ENCODE measurements at regions not wholly inside any gene's neighbourhood (a gene's known extent, or its start where the extent isn't known, plus 50 kb on each side); places are given as distances from the start of the nearest gene placed in this dataset.

GRCh38 chr1:209038735-209039134 is 544.8 kb upstream of the CAMK1G start:
- DNase-seq (ENCODE audit: missing footprints), result no peak
- ATAC-seq, result no peak
- intact Hi-C loops (cut with DNase I), result no loop called here

- intact Hi-C loops (cut with DNase I), result no loop called here
- DNase-seq (ENCODE audit: missing footprints) (no peak), ATAC-seq (no peak)
Measured at GRCh38 chr1:209040351-209040750, 543.2 kb upstream of the CAMK1G start.

- ATAC-seq (no peak), DNase-seq (ENCODE audit: missing footprints) (no peak)
- intact Hi-C loops (cut with DNase I), result no loop called here
Measured at GRCh38 chr1:209041927-209042326, 541.6 kb upstream of the CAMK1G start.

GRCh38 chr1:209042413-209042812 is 541.1 kb upstream of the CAMK1G start:
- intact Hi-C loops (cut with DNase I), result no loop called here
- DNase-seq (ENCODE audit: missing footprints) (no peak), ATAC-seq (no peak)

GRCh38 chr1:209045331-209046057 is 538.0 kb upstream of the CAMK1G start:
- ATAC-seq, result no peak
- intact Hi-C loops (cut with DNase I), result no loop called here
- no peak for DNase-seq (ENCODE audit: missing footprints)

- ATAC-seq (no peak), DNase-seq (ENCODE audit: missing footprints) (no peak)
- intact Hi-C loops (cut with DNase I), result no loop called here
Measured at GRCh38 chr1:209046058-209046417, 537.5 kb upstream of the CAMK1G start.

GRCh38 chr1:209046935-209047334 is 536.6 kb upstream of the CAMK1G start:
- intact Hi-C loops (cut with DNase I), result no loop called here
- no peak for DNase-seq (ENCODE audit: missing footprints)
- no peak for ATAC-seq

GRCh38 chr1:209048941-209049669 is 534.4 kb upstream of the CAMK1G start:
- intact Hi-C loops (cut with DNase I), result no loop called here
- no peak for DNase-seq (ENCODE audit: missing footprints)
- no peak for ATAC-seq

GRCh38 chr1:209051570-209051969 is 531.9 kb upstream of the CAMK1G start:
- no peak for ATAC-seq
- no peak for DNase-seq (ENCODE audit: missing footprints)
- intact Hi-C loops (cut with DNase I), result no loop called here

GRCh38 chr1:209053587-209053986 is 529.9 kb upstream of the CAMK1G start:
- no peak for ATAC-seq
- DNase-seq (ENCODE audit: missing footprints), result no peak
- intact Hi-C loops (cut with DNase I), result no loop called here

GRCh38 chr1:209057083-209057482 is 526.4 kb upstream of the CAMK1G start:
- intact Hi-C loops (cut with DNase I), result no loop called here
- ATAC-seq (no peak), DNase-seq (ENCODE audit: missing footprints) (no peak)

GRCh38 chr1:209057901-209058300 is 525.6 kb upstream of the CAMK1G start:
- DNase-seq (ENCODE audit: missing footprints), result no peak
- intact Hi-C loops (cut with DNase I), result no loop called here
- ATAC-seq, result no peak

- DNase-seq (ENCODE audit: missing footprints), result no peak
- intact Hi-C loops (cut with DNase I), result no loop called here
- no peak for ATAC-seq
Measured at GRCh38 chr1:209059376-209059775, 524.1 kb upstream of the CAMK1G start.

GRCh38 chr1:209059981-209060380 is 523.5 kb upstream of the CAMK1G start:
- no peak for ATAC-seq
- intact Hi-C loops (cut with DNase I), result no loop called here

GRCh38 chr1:209062081-209062620 is 521.4 kb upstream of the CAMK1G start:
- intact Hi-C loops (cut with DNase I), result no loop called here
- ATAC-seq, result no peak
- no peak for DNase-seq (ENCODE audit: missing footprints)

More at GRCh38 chr1:209059981-209060380, 523.5 kb upstream of the CAMK1G start:
- no peak for DNase-seq (ENCODE audit: missing footprints)

- DNase-seq (ENCODE audit: missing footprints), result no peak
- intact Hi-C loops (cut with DNase I), result no loop called here
- ATAC-seq, result no peak
Measured at GRCh38 chr1:209062863-209063262, 520.7 kb upstream of the CAMK1G start.

- DNase-seq (ENCODE audit: missing footprints) (no peak), ATAC-seq (no peak)
- intact Hi-C loops (cut with DNase I), result no loop called here
Measured at GRCh38 chr1:209063767-209064659, 519.5 kb upstream of the CAMK1G start.

GRCh38 chr1:209064850-209065706 is 518.4 kb upstream of the CAMK1G start:
- intact Hi-C loops (cut with DNase I), result no loop called here
- ATAC-seq, result no peak
- no peak for DNase-seq (ENCODE audit: missing footprints)
